ENCODE measurements at regions not wholly inside any gene's neighbourhood (a gene's known extent, or its start where the extent isn't known, plus 50 kb on each side); places are given as distances from the start of the nearest gene placed in this dataset.

GRCh38 chr14:25803386-25804018, 753.6 kb upstream of the STXBP6 start:
- BruUV-seq (replicated peaks), result no TSS peak
- TF ChIP-seq SMC3 (IDR thresholded peaks at IDR 0.05; ENCODE audit: low read depth, low read length) (no peak), MXI1 (IDR thresholded peaks at IDR 0.05; ENCODE audit: borderline replicate concordance, low read depth, low read length) (no peak), BHLHE40 (IDR thresholded peaks at IDR 0.05; ENCODE audit: low read depth, low read length) (no peak), MAZ (IDR thresholded peaks at IDR 0.05; ENCODE audit: borderline replicate concordance, low read depth, low read length) (no peak), USF2 (IDR thresholded peaks at IDR 0.05; ENCODE audit: low read depth, low read length) (no peak), CEBPB (IDR thresholded peaks at IDR 0.05; ENCODE audit: low read depth, low read length) (no peak), NFE2L2 (IDR thresholded peaks at IDR 0.05; ENCODE audit: low read depth, low read length) (no peak), MAFK (IDR thresholded peaks at IDR 0.05; ENCODE audit: low read depth, low read length) (no peak), RCOR1 (IDR thresholded peaks at IDR 0.05; ENCODE audit: insufficient replicate concordance, low read length) (no peak), ELK1 (IDR thresholded peaks at IDR 0.05; ENCODE audit: borderline replicate concordance, low read depth, low read length) (no peak), POLR2A (IDR thresholded peaks at IDR 0.05; ENCODE audit: low read depth, low read length) (no peak), CHD1 (IDR thresholded peaks at IDR 0.05; ENCODE audit: low read depth, low read length) (no peak), RFX5 (IDR thresholded peaks at IDR 0.05; ENCODE audit: low read depth, low read length) (no peak), FOS (IDR thresholded peaks at IDR 0.05; ENCODE audit: low read depth, low read length) (no peak)
- no peaks in the 10 kb centered on the region for H3K9me1 ChIP-seq (ENCODE audit: insufficient read depth, low read length)
- no peaks in the 10 kb centered on the region for H3K36me3 ChIP-seq (ENCODE audit: control insufficient read depth, insufficient read depth, low read length)
- H3K9ac ChIP-seq (ENCODE audit: low read depth, low read length), result no peak overlapping the region
- no peak overlapping the region for H2BK120ac ChIP-seq (ENCODE audit: low read depth, low read length)
- DNase-seq, result no peak
- H2BK15ac ChIP-seq (ENCODE audit: low read depth, low read length), result no peak overlapping the region
- no peak overlapping the region for H4K91ac ChIP-seq (ENCODE audit: insufficient read depth, low read depth, low read length)
- H3K18ac ChIP-seq (ENCODE audit: low read depth, low read length), result no peak overlapping the region
- H4K8ac ChIP-seq (ENCODE audit: low read depth in 2 of 2, low read length in 2 of 2), result no peak overlapping the region
- no peaks in the 10 kb centered on the region for H3K79me1 ChIP-seq (ENCODE audit: low read depth in 1 of 2, low read length in 2 of 2)
- no peak overlapping the region for H3K4me2 ChIP-seq (ENCODE audit: low read depth, low read length)
- no peak overlapping the region for H2AK5ac ChIP-seq (ENCODE audit: low read depth, low read length)
- H4K5ac ChIP-seq (ENCODE audit: low read depth, low read length), result no peak overlapping the region
- ChIA-PET CTCF (no interaction called here), POLR2A (ENCODE audit: unreplicated experiment) (no interaction called here)
- H3K23ac ChIP-seq (ENCODE audit: low read depth, low read length), result no peak overlapping the region
- H3K9me3 ChIP-seq (ENCODE audit: control insufficient read depth, insufficient read depth, low read length), result peaks cover 5% of the 10 kb centered on the region
- in situ Hi-C loops (cut with MboI; ENCODE audit: low sequenced_read_pairs), result no loop called here
- dilution Hi-C loops (cut with HindIII; ENCODE audit: low sequenced_read_pairs, unreplicated experiment), result no loop called here
- H2AFZ ChIP-seq (replicated peaks; ENCODE audit: low read length, poor library complexity), result no peak overlapping the region
- no peak overlapping the region for H3K4me3 ChIP-seq (ENCODE audit: insufficient read depth, low read depth, low read length)
- no CpG with 5 or more reads among the region's 2 CpGs for WGBS, 2 experiments (ENCODE audit: extremely low coverage in 2 of 2, insufficient read length in 1 of 2)
- intact Hi-C loops (cut with micrococcal nuclease), result no loop called here
- H2BK5ac ChIP-seq (ENCODE audit: low read depth, low read length, poor library complexity, severe bottlenecking), result no peak overlapping the region
- H2AK9ac ChIP-seq (replicated peaks; ENCODE audit: low read depth, low read length, poor library complexity), result no peak overlapping the region
- H3K4me1 ChIP-seq (ENCODE audit: control insufficient read depth, insufficient read depth, low read length), result no peaks in the 10 kb centered on the region
- no peaks in the 10 kb centered on the region for H3K27me3 ChIP-seq (ENCODE audit: control insufficient read depth, insufficient read depth, low read length)
- H3K14ac ChIP-seq (replicated peaks; ENCODE audit: low read depth, low read length), result no peak overlapping the region
- H4K20me1 ChIP-seq (ENCODE audit: insufficient read depth, low read length), result no peaks in the 10 kb centered on the region
- no peak for ATAC-seq (ENCODE audit: low read depth)
- H3K4ac ChIP-seq (ENCODE audit: low read depth, low read length), result no peak overlapping the region
- H3K27ac ChIP-seq (ENCODE audit: insufficient read depth, low read length), result no peak overlapping the region
- no peak overlapping the region for H2BK20ac ChIP-seq (ENCODE audit: low read depth, low read length)
- no peak overlapping the region for H3K56ac ChIP-seq (ENCODE audit: extremely low read depth, insufficient read depth, low read length)
